Sigmoid colon (tissue), 6 donors: ENCODE measurements at regions not wholly inside any gene's neighbourhood (a gene's known extent, or its start where the extent isn't known, plus 50 kb on each side); places are given as distances from the start of the nearest gene placed in this dataset.

Experiments used
- DNase-seq: peaks from one replicate; pipeline ENCODE4 v3.0.0-alpha.2; 2019
- H3K27ac ChIP-seq, 4 donors: fragments of 200-600 bp; sonication (generic); one replicate each; pipeline ENCODE4 v1.5.1; 2016 to 2019; ENCODE audit warnings: mild to moderate bottlenecking in 1 of 4
- H3K27me3 ChIP-seq, 3 donors: fragments of 200-600 bp; sonication (generic); one replicate each; pipeline ENCODE4 v1.5.1; 2019; ENCODE audit warnings: mild to moderate bottlenecking in 1 of 3
- H3K36me3 ChIP-seq, 4 donors: fragments of 200-600 bp; sonication (generic); one replicate each; pipeline ENCODE4 v1.5.1; 2016 to 2019
- H3K4me1 ChIP-seq, 4 donors: fragments of 200-600 bp; sonication (generic); one replicate each; pipeline ENCODE4 v1.5.1; 2017 to 2019
- H3K4me3 ChIP-seq, 4 donors: fragments of 200-600 bp; sonication (generic); one replicate each; pipeline ENCODE4 v1.5.1; 2017 to 2019; ENCODE audit warnings: mild to moderate bottlenecking in 2 of 4, moderate library complexity in 1 of 4
- H3K9me3 ChIP-seq, 4 donors: fragments of 200-600 bp in 3 of 4; sonication (generic) in 3 of 4; one replicate each; pipeline versions ENCODE4 v1.5.1 to v1.6.1; 2013 to 2019
- CTCF ChIP-seq, 4 experiments: fragments of 450-650 bp in 3 of 4; fragments of 200-600 bp in 1 of 4; IDR thresholded peaks; one replicate each; pipeline ENCODE4 v1.5.1; 2016 to 2019; ENCODE audit warnings: antibody characterized with exemption in 4 of 4, mild to moderate bottlenecking in 3 of 4, moderate library complexity in 2 of 4
- EP300 ChIP-seq, 4 donors: sonication (generic); formaldehyde crosslinking; IDR thresholded peaks; one replicate each; pipeline ENCODE4 v1.6.1; 2017; ENCODE audit warnings: antibody characterized with exemption in 4 of 4
- POLR2A ChIP-seq, 2 donors: fragments of 450-650 bp; IDR thresholded peaks; one replicate each; pipeline ENCODE4 v1.6.1; 2016; ENCODE audit warnings: antibody characterized with exemption in 2 of 2, mild to moderate bottlenecking in 2 of 2, moderate library complexity in 2 of 2
- POLR2AphosphoS5 ChIP-seq, 4 donors: sonication (generic); formaldehyde crosslinking; IDR thresholded peaks; one replicate each; pipeline ENCODE4 v1.6.1; 2017; ENCODE audit warnings: antibody characterized with exemption in 4 of 4
- WGBS, 2 donors: extraction: QIAGEN DNeasy Blood & Tissue Kit; methylation state at CpG; one replicate each; pipeline ENCODE4 v1.1.7; 2013; 5-methylcytosine and 5-hydroxymethylcytosine counted together
- intact Hi-C: fragments of 100-400 bp; cut with DNase I; formaldehyde crosslinking; loops from one replicate; pipeline ENCODE4 v1.15.1; 2023
- donor health status: healthy with polysubstance abuse.
- donor health status: healthy.

GRCh38 chr2:21217442-21217841, 93.7 kb downstream of the TDRD15 start:
- no peaks in the 10 kb centered on the region for H3K27me3 ChIP-seq
- TF ChIP-seq CTCF (IDR thresholded peaks at IDR 0.05) (no peak), EP300 (IDR thresholded peaks at IDR 0.05) (no peak), POLR2A (IDR thresholded peaks at IDR 0.05) (no peak), POLR2AphosphoS5 (IDR thresholded peaks at IDR 0.05) (no peak)
- no peak for DNase-seq
- intact Hi-C loops = no loop called here
- H3K27ac ChIP-seq = no peak overlapping the region
- H3K36me3 ChIP-seq = no peaks in the 10 kb centered on the region
- no peaks in the 10 kb centered on the region for H3K9me3 ChIP-seq
- H3K4me3 ChIP-seq = no peak overlapping the region
- peaks cover 0 to 6% (median 2%) of the 10 kb centered on the region in 4 donors for H3K4me1 ChIP-seq

GRCh38 chr2:21220930-21221329, 97.2 kb downstream of the TDRD15 start:
- WGBS, 2 donors = 84 to 89% methylated on average over 1 of the region's 1 CpG
- Histone ChIP-seq H3K4me3 (no peak overlapping the region), H3K27ac (no peak overlapping the region), H3K27me3 (no peaks in the 10 kb centered on the region), H3K9me3 (no peaks in the 10 kb centered on the region), H3K36me3 (no peaks in the 10 kb centered on the region), H3K4me1 (peaks cover 0 to 6% (median 2%) of the 10 kb centered on the region in 4 donors)
- no peak for TF ChIP-seq EP300 (IDR thresholded peaks at IDR 0.05)
- no peak for TF ChIP-seq POLR2A (IDR thresholded peaks at IDR 0.05)
- no peak for TF ChIP-seq POLR2AphosphoS5 (IDR thresholded peaks at IDR 0.05)
- TF ChIP-seq CTCF (IDR thresholded peaks at IDR 0.05) = no peak
- intact Hi-C loops = no loop called here
- DNase-seq = no peak

GRCh38 chr2:21223618-21224017, 99.8 kb downstream of the TDRD15 start:
- H3K4me3 ChIP-seq = no peak overlapping the region
- TF ChIP-seq CTCF (IDR thresholded peaks at IDR 0.05) (no peak), POLR2AphosphoS5 (IDR thresholded peaks at IDR 0.05) (no peak), POLR2A (IDR thresholded peaks at IDR 0.05) (no peak), EP300 (IDR thresholded peaks at IDR 0.05) (no peak)
- intact Hi-C loops = no loop called here
- H3K9me3 ChIP-seq = no peaks in the 10 kb centered on the region
- no peak overlapping the region for H3K27ac ChIP-seq
- WGBS, 2 donors = 80 to 87% methylated on average over 5 of the region's 5 CpGs
- no peak for DNase-seq
- H3K4me1 ChIP-seq = peaks cover 0 to 6% (median 2%) of the 10 kb centered on the region in 4 donors
- H3K27me3 ChIP-seq = no peaks in the 10 kb centered on the region
- no peaks in the 10 kb centered on the region for H3K36me3 ChIP-seq

GRCh38 chr2:21228041-21228895, 104.5 kb downstream of the TDRD15 start:
- H3K4me1 ChIP-seq = no peaks in the 10 kb centered on the region
- no peak overlapping the region for H3K27ac ChIP-seq
- intact Hi-C loops = no loop called here
- no peak overlapping the region for H3K4me3 ChIP-seq
- no peaks in the 10 kb centered on the region for H3K27me3 ChIP-seq
- no peaks in the 10 kb centered on the region for H3K9me3 ChIP-seq
- 54 to 68% methylated on average over 10 of the region's 10 CpGs for WGBS, 2 donors
- no peak for DNase-seq
- TF ChIP-seq EP300 (IDR thresholded peaks at IDR 0.05) = no peak
- no peak for TF ChIP-seq POLR2A (IDR thresholded peaks at IDR 0.05)
- no peak for TF ChIP-seq POLR2AphosphoS5 (IDR thresholded peaks at IDR 0.05)
- TF ChIP-seq CTCF (IDR thresholded peaks at IDR 0.05) = no peak
- no peaks in the 10 kb centered on the region for H3K36me3 ChIP-seq
